Loucy (cell line): ENCODE measurements at regions not wholly inside any gene's neighbourhood (a gene's known extent, or its start where the extent isn't known, plus 50 kb on each side); places are given as distances from the start of the nearest gene placed in this dataset.

Source experiments
- EZH2phosphoT487 ChIP-seq: fragments of 200-600 bp; IDR thresholded peaks from 2 replicates; pipeline ENCODE4 v1.6.1; 2018; ENCODE audit warnings: antibody characterized with exemption, mild to moderate bottlenecking, moderate library complexity, borderline replicate concordance
- TF ChIP-seq, protein P1 (sequence below): fragments of 200-600 bp; sonication (generic); conservative IDR thresholded peaks from 2 replicates; pipeline ENCODE4 v1.5.1; 2014; ENCODE audit warnings: mild to moderate bottlenecking, antibody characterized with exemption, low read length

DNA sequence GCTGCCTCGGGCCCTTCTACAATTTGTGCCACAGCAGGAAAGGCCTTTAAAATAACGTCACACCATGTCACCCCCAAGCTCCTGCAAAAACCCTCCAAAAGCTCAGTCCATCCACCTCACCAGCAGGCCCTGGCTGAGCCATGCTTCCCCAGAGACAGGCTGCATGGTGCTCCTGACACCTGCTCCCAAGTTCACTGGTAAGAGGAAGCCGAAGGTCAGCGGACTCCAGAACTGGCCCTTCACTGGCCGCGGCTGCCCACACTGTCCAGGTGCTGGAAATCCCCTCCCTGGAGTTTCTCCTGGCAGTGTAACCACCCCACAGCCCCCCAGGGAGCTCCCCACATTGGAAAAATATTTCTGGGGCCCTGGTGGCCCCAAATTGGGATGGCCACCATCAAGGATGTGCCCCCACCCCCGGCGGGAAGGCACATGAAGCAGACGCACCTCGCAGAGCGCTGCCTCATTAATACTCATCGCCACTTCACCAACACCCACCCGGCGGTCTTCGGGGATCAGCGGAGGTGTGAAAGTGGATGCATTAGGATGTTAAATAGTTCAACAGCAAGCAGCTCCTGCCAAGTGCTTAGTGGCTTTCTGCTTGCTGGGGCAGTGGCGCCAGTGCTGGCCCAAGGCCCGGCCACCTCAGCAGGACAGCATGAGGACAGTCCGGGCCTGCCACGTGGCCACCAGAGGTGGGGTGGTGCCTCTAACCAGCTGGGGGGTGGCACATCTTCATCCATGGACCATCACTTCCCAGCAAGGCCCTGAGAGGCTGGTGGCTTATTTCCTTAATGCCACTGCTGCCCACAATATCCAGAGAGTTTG lies 146.1 kb upstream of the IQSEC1 start:
- TF ChIP-seq, protein P1, sequence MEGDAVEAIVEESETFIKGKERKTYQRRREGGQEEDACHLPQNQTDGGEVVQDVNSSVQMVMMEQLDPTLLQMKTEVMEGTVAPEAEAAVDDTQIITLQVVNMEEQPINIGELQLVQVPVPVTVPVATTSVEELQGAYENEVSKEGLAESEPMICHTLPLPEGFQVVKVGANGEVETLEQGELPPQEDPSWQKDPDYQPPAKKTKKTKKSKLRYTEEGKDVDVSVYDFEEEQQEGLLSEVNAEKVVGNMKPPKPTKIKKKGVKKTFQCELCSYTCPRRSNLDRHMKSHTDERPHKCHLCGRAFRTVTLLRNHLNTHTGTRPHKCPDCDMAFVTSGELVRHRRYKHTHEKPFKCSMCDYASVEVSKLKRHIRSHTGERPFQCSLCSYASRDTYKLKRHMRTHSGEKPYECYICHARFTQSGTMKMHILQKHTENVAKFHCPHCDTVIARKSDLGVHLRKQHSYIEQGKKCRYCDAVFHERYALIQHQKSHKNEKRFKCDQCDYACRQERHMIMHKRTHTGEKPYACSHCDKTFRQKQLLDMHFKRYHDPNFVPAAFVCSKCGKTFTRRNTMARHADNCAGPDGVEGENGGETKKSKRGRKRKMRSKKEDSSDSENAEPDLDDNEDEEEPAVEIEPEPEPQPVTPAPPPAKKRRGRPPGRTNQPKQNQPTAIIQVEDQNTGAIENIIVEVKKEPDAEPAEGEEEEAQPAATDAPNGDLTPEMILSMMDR: no peak
- no peak for TF ChIP-seq EZH2phosphoT487
